DND-41 (cell line): ENCODE measurements at regions not wholly inside any gene's neighbourhood (a gene's known extent, or its start where the extent isn't known, plus 50 kb on each side); places are given as distances from the start of the nearest gene placed in this dataset.

Experiments used
- CTCF ChIP-seq: IDR thresholded peaks from 2 replicates; pipeline ENCODE4 v1.5.1; 2012; ENCODE audit warnings: borderline replicate concordance, low read length, moderate library complexity, mild to moderate bottlenecking; ENCODE audit not compliant: poor library complexity, severe bottlenecking; ENCODE audit errors: extremely low read depth
- EZH2 ChIP-seq: IDR thresholded peaks from 3 replicates; pipeline ENCODE4 v1.6.1; 2012; ENCODE audit warnings: borderline replicate concordance, low read depth, mild to moderate bottlenecking, moderate library complexity, low read length, inconsistent platforms; ENCODE audit not compliant: severe bottlenecking

- TF ChIP-seq CTCF (no peak), EZH2 (no peak)
Measured at GRCh38 chr15:56783156-56783856, 50.0 kb upstream of the ZNF280D start.
